HG03558 (cell line): ENCODE measurements at regions not wholly inside any gene's neighbourhood (a gene's known extent, or its start where the extent isn't known, plus 50 kb on each side); places are given as distances from the start of the nearest gene placed in this dataset.
"Not testable (repeated sequence)": the region's sequence is repeated elsewhere in the genome, so short reads cannot be mapped to it uniquely, and the experiment has no call there.

ENCODE experiments used
- ATAC-seq: cut with Tn5 transposase; IDR thresholded peaks from one replicate; pipeline ENCODE4 v1.9.1; 2021; ENCODE audit warnings: moderate number of reproducible peaks; ENCODE audit not compliant: unreplicated experiment; ENCODE audit errors: extremely low read depth

DNA sequence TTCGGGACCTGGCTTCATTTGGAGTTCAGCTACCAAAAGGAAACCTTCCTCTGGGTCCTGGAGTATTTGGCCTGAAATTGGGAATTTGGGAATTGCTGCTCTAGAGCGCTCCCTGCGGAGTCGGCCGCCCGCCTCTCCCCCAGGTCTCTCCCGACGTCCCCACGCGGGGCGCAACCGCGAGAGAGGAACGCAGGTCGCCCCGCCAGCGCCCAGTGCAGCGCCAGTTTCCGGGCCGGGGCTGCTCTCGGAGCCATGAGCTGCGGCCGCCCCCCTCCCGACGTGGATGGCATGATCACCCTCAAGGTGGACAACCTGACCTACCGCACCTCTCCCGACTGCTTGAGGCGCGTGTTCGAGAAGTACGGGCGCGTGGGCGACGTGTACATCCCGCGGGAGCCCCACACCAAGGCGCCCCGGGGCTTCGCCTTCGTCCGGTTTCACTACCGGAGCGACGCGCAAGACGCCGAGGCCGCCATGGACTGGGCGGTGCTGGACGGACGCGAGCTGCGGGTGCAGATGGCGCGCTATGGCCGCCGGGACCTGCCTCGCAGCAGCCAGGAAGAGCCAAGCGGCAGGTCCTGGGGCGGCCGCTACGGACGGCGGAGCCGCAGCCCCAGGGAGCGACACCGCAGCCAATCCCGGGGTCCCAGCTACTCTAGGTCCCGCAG lies 529.2 kb downstream of the TNS3 start:
- ATAC-seq, result not testable (repeated sequence)

DNA sequence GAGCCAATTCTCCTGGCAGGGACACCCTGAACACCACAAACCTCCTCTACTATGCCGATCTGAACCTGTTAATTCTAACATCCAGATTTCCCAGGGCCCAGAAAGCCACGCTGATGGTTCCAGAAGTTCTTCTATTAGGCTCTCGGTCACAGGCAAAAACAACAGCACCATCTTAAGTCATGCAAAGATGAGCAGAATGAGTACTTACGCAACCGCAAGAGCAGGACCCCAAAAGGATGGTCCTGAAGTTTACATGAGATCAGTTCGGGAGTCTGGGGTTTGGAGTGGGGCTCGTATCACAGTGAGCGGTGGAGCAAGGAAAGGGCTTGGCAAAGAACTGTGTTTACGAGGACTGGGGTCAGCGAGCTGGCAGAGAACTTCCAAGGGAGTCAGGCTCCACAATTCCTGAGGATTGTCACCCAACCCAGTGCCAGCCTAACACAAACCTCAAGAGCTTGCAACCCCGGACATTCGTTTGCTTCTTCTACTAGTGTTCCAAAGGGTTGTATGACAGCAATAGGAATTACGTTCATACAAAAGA lies 532.6 kb downstream of the TNS3 start:
- ATAC-seq, result no peak

DNA sequence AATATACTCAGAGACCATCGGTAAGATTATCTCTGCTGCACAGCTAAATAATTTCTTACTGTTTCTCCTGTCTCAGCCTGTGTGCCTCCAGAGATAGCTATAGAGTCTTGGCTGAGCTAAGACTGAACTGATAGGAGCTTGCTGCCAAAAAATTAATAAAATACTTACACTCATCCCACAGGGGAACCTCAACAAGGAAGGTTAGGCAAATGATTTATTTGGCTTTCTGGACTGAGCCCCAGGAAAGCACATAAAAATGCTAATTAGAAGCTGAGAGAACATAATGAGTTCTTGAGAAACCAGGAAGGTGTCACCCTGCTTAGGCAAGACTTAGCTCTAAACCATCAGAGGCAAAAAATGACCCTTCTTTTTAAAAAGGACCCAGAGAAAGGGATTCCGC lies 534.5 kb downstream of the TNS3 start:
- no peak for ATAC-seq

DNA sequence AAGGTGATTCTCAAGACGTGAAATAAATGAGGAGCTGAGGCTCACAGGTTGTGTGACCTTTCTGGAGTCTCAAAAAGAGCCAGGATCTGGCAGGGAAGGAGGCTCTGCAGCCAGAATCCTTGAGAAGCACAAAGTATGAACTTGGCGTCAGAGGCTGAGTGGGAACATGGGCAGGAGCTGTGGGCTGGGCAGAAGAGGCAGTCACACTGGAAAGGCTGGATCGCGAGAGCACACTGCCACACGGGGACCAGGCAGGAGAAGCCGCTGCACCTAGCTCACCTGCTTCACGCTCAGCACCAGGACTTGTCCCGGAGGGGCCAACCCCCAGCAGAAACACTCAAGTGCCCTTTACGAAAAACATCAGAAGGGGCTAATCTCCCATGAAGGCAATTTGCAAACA lies 535.0 kb downstream of the TNS3 start:
- no peak for ATAC-seq

DNA sequence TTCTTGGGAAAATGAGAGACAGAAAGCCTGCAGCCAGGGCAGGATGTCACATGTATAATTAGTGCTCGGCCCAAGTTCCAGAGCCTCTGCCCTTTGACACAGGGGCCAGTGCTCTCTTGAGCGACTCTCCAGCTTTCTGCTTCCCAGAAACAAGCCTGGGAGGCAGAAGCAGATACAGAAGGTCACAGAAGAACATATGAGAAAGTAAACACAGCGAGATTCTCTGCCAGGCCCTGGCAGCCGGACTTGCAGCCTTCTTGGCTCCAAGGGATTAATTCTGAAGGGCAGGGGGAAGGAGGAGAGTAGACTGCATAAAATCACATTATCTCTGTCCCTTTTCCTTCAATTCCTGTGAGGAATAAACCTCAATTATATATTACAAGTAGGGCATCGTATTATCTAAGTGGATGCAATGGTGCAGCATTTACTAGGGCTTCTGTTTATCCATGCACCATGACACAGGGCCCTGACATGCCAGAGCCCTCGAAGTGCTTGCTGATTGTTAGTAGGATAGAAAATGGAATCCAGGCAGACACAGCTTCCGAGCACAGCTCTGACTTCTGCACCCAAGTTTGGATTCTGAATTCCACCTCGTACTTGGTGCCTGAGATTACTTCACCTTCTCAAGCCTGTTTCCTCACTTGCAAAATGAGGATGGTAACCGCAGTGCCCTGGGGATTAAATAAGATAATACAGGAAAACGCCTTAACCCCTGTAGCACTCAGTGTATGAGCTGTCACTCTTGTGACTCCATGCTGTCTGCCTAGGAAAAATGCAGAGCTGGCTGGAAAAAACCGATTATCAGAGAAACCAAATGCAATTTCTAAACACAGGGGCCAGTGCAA lies 536.5 kb downstream of the TNS3 start:
- ATAC-seq, result no peak

DNA sequence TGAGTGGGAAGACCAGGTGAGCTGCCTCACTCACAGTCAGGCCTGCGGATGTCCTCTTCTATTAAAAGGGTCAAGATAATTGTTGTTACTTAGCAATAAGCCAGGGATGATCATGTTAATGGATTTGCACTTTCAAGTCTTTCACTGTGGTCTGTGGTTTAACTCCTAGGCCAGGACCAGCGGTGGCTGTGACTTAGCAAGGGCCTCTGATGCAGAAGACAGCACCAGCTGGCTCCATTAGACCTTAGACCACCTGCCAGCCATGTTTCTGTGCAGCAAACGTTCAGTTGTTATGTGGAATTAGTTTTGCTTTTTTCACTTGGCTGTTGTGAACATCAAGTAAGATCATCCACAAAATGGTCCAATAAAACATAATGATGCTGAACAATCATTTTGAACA lies 537.3 kb downstream of the TNS3 start:
- no peak for ATAC-seq

DNA sequence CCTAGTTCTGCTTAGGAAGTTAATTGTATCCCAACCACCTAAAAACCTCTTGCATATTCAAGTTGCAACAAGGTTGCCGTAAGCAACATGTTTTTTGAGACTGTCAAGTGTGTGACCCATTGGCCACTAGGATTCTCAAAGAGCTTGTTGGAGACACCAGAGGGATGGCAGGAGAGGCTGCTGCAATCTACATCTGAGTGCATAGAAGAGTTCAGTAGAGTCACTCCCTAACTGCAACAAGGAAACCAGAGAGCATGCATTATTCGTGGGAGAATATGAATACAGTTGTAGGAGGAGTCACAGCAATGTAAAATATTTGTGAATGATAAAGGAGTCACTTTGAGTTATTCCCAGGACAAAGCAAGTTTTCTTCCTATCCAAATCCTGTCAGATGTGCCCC lies 538.6 kb downstream of the TNS3 start:
- ATAC-seq, result no peak

DNA sequence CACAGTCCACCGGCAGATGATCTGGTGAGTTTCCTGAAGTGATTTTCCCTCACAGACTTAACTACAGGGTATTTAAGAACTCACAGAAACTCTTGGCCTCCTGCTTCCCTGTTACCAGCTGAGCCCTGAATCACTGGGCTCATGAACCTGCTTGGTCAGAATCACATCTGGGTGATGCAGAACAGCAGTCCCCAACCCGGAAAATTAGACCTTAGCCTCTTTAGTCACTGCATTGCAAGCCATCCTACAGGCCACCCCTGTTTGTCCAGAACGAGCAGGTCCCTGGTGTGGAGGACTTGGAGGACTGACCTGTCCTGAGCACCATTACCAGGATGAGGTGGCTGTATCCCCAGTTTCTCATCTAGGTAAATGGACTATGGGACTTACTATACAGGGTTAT lies 539.2 kb downstream of the TNS3 start:
- ATAC-seq, result no peak

DNA sequence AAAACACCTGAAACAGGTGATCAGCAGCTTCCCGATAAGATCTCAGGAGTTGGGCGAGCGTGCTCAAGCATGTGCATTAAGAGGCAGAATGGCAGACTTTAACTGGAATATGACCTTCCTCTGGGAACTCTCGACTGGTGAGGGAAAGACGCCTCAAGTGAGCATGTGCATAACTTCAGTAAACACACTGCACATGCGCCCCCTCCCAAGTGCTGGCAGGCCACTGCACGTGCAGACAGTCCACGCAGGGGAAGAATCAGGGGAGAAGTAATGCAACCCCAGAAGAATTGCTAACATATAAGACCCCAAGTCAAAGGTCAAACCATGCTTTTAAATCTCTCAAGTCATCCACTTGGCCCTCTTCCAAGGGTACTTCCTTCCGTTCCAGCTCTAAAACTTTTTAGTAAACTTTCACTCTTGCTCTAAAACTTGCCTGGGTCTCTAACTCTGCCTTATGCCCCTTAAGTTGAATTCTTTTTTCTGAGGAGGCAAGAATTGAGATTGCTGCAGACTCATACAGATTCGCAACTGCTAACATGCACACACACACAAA lies 541.0 kb downstream of the TNS3 start:
- no peak for ATAC-seq

DNA sequence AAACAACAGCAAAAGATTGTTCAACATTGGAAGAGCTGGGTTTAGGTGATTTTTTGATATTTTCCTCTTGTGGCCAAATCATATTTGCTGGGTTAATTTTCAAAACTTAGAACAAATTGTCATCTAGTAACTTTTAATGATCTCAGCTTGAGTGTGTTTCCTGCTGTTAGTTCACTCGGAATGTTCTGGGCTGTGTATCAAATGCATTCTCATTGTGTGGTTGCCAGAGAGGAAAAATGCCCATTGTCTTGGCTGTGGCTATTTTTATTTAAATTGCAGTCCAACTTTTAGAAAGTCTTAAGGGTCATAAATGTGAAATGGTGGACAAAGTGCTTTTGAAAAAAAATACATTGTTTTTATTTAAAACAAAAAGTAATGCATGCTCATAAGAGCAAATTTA lies 542.0 kb downstream of the TNS3 start:
- ATAC-seq, result no peak

DNA sequence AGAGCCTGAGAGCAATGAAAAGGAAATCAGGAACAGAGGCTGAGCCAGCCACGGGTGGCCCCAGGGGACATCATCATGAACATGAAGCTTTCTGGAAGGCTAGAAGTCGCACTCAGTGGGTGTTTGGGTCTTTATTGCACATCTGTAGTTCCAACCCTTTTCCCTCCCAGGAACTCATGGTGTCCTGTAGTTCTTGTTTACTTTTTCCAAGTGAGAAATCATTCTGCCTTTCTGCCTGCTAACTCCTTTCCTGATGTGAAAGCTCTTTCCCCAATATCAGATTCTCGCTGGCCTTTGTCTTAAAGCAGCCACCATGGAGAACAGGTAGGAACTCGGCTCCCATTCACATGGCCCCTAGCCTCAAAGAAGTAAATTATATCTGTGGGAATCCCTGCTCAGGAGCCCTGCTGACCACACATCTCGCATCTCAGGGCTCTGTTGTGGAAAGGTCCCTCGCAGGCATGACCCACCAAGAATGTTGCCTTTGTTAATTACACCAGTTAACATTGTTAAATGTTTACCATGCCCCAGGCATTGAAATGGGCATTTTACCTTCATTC lies 542.7 kb downstream of the TNS3 start:
- ATAC-seq, result no peak

DNA sequence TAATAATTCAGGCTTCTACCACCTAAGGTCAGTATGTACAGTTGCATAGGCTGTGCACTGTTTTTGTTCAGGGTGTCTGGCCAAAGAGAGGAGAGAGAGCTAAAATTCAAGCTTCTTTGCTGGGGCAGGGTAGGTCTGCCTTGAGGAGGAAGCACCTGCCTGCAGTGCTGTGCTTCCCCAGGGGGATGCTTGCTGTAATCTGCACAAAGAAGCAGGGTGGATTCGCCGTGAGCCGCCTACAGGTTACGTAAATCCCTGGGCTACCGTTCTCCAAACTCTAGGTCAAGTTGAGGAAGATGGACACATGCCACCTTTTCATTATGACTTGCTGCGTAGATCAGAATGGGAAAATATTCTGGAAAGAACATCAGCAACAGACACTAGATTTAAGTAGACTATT lies 543.3 kb downstream of the TNS3 start:
- no peak for ATAC-seq

DNA sequence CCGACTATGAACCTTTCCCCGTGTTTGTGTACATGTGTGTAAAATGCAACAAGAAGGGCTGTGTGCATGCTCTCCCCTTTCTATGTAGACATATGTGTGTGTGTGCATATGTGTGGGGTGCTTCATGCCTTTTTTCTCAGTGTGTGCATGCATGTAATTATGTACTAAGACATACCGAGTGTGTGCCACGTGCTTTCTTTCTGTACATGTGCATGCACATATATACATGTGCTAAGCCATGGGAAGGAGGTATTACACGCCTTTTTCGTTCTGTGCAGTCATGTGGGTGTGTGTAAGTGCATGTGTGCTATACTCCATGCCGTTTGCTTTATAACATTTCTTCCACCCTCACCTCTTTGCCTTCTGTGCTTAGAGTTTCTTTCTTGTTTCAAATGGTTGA lies 544.3 kb downstream of the TNS3 start:
- ATAC-seq, result no peak

DNA sequence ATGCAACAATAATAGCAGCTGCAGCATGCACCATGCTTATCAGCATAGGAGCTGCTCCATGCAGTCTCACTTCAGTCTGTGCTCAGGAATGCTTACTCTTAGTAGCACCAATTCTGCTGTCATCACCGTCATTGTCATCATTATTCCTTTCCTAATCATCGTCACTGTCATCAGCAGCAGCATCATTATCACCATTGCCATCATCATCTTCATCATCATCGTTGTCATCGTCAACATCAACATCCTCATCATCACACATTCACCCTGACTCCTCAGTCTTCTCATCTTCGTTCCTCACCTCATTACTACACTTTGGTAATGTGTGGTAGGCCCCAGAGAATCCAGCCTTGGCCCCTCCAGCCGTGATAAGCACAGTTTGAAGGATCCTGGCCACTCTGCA lies 545.0 kb downstream of the TNS3 start:
- ATAC-seq, result no peak

DNA sequence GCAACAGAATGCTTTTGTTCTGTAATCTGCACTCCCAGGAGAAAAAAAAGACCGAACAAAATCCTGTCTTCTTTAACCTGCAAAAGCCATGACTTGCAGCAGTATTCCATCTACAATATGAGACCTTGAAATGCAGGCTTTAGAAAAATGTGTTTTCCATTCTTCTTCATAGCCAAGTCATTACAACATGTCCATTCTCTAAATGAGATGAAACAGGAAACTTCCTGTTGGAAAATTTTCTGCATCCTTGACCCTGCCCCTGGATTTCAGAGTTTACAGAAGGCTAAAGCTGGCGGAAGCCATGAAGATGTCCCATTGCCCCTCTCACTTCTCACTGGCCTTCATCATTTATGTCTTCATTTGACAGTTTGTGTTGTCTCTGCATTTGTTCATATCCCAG lies 546.4 kb downstream of the TNS3 start:
- ATAC-seq, result no peak

DNA sequence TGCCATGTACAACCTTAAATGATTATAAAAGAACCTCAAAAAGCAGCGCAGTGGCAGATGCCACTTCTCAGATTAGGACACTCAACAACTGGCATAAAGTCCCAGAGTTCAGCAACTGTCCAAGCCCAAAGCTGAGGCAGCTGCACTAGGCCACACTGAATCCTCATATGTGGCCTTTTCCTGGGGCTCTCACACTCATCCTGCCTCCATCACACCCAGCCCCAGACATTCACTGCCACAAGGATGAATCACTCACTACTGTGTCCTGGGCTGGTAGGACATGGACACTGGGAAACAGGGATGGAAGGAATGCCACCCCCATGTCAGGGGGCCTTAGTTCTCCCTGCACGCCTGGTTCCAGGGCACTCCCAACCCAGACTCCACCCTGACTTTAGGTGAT lies 547.7 kb downstream of the TNS3 start:
- no peak for ATAC-seq

DNA sequence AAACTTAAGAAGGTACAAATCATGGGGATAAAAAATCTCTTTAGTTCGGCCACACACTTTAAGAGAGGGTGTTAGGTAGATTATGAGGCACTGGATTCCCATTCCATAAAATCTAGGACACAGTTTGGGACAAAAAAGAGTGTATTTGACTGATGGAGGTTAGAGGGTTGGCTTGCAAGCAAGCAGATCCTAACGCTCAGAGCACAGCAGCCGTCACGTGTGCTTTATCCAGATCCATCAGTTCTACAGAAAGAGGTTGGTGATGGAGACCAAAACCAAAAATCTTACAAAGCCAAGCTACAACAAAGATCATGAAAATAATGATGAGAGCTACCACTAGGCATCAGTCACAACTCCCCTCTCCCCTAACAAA lies 549.4 kb downstream of the TNS3 start:
- ATAC-seq, result no peak

DNA sequence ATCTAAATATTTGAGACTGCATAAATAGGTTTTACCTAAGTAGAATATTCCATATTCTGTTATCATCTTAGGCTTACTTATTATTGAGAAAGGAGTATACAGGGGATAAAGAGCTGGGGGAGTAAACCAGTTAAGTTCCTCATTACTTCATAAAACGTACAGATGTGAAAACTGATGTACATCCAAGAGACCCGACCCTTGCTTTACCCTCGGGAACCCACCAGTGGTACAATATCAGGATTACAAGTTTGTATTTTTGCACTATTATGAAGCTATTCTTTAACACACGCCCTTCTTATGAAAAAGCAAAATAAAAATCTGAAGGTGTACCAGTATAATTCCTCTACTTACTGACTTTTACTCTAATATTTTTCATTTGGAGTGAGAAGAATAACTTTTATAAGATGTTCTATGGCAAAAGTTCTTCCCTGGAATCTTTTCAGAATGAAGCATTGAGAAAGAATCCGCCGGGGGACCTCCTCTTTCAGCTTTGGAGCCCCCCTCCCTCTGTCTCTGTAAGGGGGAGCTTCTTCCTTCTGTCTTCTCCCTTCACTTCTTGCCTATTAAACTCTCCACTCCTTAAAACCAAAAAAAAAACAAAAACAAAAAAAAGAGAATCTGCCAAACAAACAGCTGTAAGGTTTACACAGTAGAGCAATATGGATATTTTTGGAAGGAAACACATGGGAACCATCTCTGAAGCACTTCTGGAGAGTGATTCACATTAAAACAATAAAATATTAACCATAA lies 550.0 kb downstream of the TNS3 start:
- ATAC-seq, result no peak

DNA sequence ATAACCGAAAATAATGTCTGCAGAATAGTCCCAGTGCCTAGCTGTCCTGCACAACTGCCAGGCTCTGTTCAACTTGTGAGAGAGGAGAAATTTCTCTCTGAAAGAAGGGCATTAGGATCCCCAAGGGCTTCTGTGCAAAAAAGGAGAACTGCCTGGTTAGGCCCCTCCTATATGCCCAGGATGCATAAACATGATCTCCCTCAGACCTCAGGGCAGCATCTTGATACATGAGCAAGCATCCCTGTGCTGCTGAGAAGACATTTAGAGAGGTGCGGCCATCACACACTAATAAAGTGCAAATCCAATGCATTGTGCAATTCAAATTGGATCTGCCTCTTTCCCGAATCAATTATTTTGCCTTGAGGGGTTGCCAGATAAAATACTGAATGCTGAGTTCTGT lies 553.6 kb downstream of the TNS3 start:
- no peak for ATAC-seq

DNA sequence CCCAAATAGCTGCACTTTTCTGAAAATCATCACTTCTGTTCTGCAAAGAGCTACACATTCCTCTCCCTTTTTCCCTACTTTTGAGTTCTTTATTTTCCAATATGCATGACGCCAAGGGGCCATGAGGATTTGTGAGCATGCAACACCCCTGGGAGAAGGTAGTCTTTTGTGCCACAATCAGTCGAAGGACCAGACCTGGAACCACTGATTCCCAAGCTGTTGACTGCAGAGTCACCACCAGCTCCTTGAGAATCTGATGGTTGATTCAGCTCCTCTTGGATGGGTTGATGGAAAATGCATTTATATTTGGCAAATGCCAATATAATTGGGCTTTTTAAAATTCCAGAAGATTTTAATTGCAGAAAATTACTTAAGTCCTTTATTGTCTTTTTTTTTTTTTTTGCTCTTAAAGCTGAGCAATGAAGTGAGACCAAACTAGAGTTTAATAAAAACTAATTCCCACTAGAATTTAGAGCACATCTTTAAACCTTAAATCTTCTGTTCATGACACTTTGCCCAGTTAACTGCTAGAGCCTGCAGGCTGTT lies 554.1 kb downstream of the TNS3 start:
- no peak for ATAC-seq
